H9 (cell line): ENCODE measurements at regions not wholly inside any gene's neighbourhood (a gene's known extent, or its start where the extent isn't known, plus 50 kb on each side); places are given as distances from the start of the nearest gene placed in this dataset.

Experiments
- DNase-seq: peaks from one replicate; pipeline ENCODE4 v3.0.0-alpha.2; 2017
- H2AFZ ChIP-seq: one replicate; pipeline ENCODE4 v1.6.1; 2013; ENCODE audit warnings: mild to moderate bottlenecking, low read length, control low read depth, moderate library complexity
- H2AK5ac ChIP-seq: 2 replicates; pipeline ENCODE4 v1.6.1; 2013; ENCODE audit warnings: low read length, control low read depth, mixed read lengths; ENCODE audit not compliant: insufficient read length
- H2BK120ac ChIP-seq: one replicate; pipeline ENCODE4 v1.6.1; 2013; ENCODE audit warnings: low read depth, mild to moderate bottlenecking, low read length, control low read depth, inconsistent platforms; ENCODE audit not compliant: poor library complexity, severe bottlenecking
- H2BK12ac ChIP-seq: 2 replicates; pipeline ENCODE4 v1.6.1; 2013; ENCODE audit warnings: low read length, control low read depth, mixed read lengths, low read depth; ENCODE audit not compliant: insufficient read length
- H2BK15ac ChIP-seq: 2 replicates; pipeline ENCODE4 v1.6.1; 2013; ENCODE audit warnings: low read depth, low read length, control low read depth
- H2BK20ac ChIP-seq: one replicate; pipeline ENCODE4 v1.6.1; 2013; ENCODE audit warnings: low read depth, mild to moderate bottlenecking, low read length, control low read depth, inconsistent platforms; ENCODE audit not compliant: poor library complexity, severe bottlenecking
- H2BK5ac ChIP-seq: 2 replicates; pipeline ENCODE4 v1.6.1; 2013; ENCODE audit warnings: low read length, control low read depth, mixed read lengths; ENCODE audit not compliant: insufficient read length
- H3K14ac ChIP-seq: 2 replicates; pipeline ENCODE4 v1.6.1; 2013; ENCODE audit warnings: low read length, control low read depth; ENCODE audit not compliant: insufficient read depth
- H3K18ac ChIP-seq: 2 replicates; pipeline ENCODE4 v1.6.1; 2013; ENCODE audit warnings: low read depth, mild to moderate bottlenecking, mixed read lengths, low read length, control low read depth; ENCODE audit not compliant: insufficient read length
- H3K23ac ChIP-seq: 2 replicates; pipeline ENCODE4 v1.6.1; 2013; ENCODE audit warnings: low read length, control low read depth, mixed read lengths, low read depth; ENCODE audit not compliant: insufficient read length
- H3K23me2 ChIP-seq: 2 replicates; pipeline ENCODE4 v1.6.1; 2013; ENCODE audit warnings: low read depth, mild to moderate bottlenecking, mixed read lengths, low read length, control low read depth; ENCODE audit not compliant: insufficient read length, poor library complexity, severe bottlenecking
- H3K27ac ChIP-seq: 2 replicates; pipeline ENCODE4 v1.5.1; 2013; ENCODE audit warnings: low read length, control low read depth, mixed read lengths, low read depth; ENCODE audit not compliant: insufficient read length
- H3K27me3 ChIP-seq: 2 replicates; pipeline ENCODE4 v1.6.1; 2013; ENCODE audit warnings: low read length, control low read depth, inconsistent platforms; ENCODE audit not compliant: insufficient read depth
- H3K4ac ChIP-seq: 2 replicates; pipeline ENCODE4 v1.6.1; 2013; ENCODE audit warnings: low read depth, mild to moderate bottlenecking, control low read depth, inconsistent platforms, low read length, moderate library complexity
- H3K4me1 ChIP-seq: 2 replicates; pipeline ENCODE4 v1.6.1; 2013; ENCODE audit warnings: low read length, control low read depth, inconsistent platforms; ENCODE audit not compliant: insufficient read depth
- H3K4me2 ChIP-seq: 2 replicates; pipeline ENCODE4 v1.6.1; 2013; ENCODE audit warnings: low read length, control low read depth, mixed read lengths; ENCODE audit not compliant: insufficient read length, insufficient read depth
- H3K56ac ChIP-seq: 2 replicates; pipeline ENCODE4 v1.6.1; 2013; ENCODE audit warnings: low read depth, mild to moderate bottlenecking, mixed read lengths, low read length, control low read depth; ENCODE audit not compliant: insufficient read length
- H3K79me1 ChIP-seq: 2 replicates; pipeline ENCODE4 v1.6.1; 2013; ENCODE audit warnings: low read depth, mild to moderate bottlenecking, moderate library complexity, low read length, control low read depth, inconsistent platforms; ENCODE audit not compliant: insufficient read depth, poor library complexity, severe bottlenecking
- H3K79me2 ChIP-seq: 2 replicates; pipeline ENCODE4 v1.6.1; 2013; ENCODE audit warnings: low read length, control low read depth, inconsistent platforms; ENCODE audit not compliant: insufficient read depth
- H3K9ac ChIP-seq: 2 replicates; pipeline ENCODE4 v1.6.1; 2013; ENCODE audit warnings: low read length, control low read depth, mixed read lengths; ENCODE audit not compliant: insufficient read length; ENCODE audit errors: extremely low read depth
- H3K9me3 ChIP-seq: one replicate; pipeline ENCODE4 v1.6.1; 2013; ENCODE audit warnings: low read depth, low read length, inconsistent platforms; ENCODE audit not compliant: control insufficient read depth
- H3T11ph ChIP-seq: one replicate; pipeline ENCODE4 v1.6.1; 2013; ENCODE audit warnings: mild to moderate bottlenecking, low read length, control low read depth, inconsistent platforms
- H4K20me1 ChIP-seq: one replicate; pipeline ENCODE4 v1.6.1; 2013; ENCODE audit not compliant: control insufficient read depth, insufficient read length, insufficient read depth
- H4K5ac ChIP-seq: 2 replicates; pipeline ENCODE4 v1.6.1; 2013; ENCODE audit warnings: low read depth, mild to moderate bottlenecking, mixed read lengths, low read length, control low read depth; ENCODE audit not compliant: insufficient read length
- H4K8ac ChIP-seq: replicated peaks from 2 replicates; pipeline ENCODE4 v1.6.1; 2013; ENCODE audit warnings: low read length, control low read depth, mixed read lengths, low read depth; ENCODE audit not compliant: insufficient read length
- H4K91ac ChIP-seq: 2 replicates; pipeline ENCODE4 v1.6.1; 2013; ENCODE audit warnings: low read depth, mild to moderate bottlenecking, moderate library complexity, mixed read lengths, low read length, control low read depth; ENCODE audit not compliant: insufficient read length
- H3K27ac Mint-ChIP-seq, 3 experiments: 2 replicates in 2 of 3; 3 replicates in 1 of 3; pipeline ENCODE4 v1.8.0; 2020 to 2021; ENCODE audit warnings: mixed read lengths in 3 of 3, mild to moderate bottlenecking in 1 of 3, moderate library complexity in 1 of 3
- H3K27me3 Mint-ChIP-seq: 2 replicates; pipeline ENCODE4 v1.8.0; 2021; ENCODE audit warnings: low read depth, mild to moderate bottlenecking, moderate library complexity, mixed read lengths
- H3K36me3 Mint-ChIP-seq, 3 experiments: 2 replicates in 2 of 3; 3 replicates in 1 of 3; pipeline ENCODE4 v1.8.0; 2020 to 2021; ENCODE audit warnings: low read depth in 3 of 3, mixed read lengths in 3 of 3; ENCODE audit not compliant: insufficient read depth in 1 of 3
- H3K4me1 Mint-ChIP-seq, 2 experiments: 2 replicates each; pipeline ENCODE4 v1.8.0; 2020; ENCODE audit warnings: mixed read lengths in 2 of 2
- H3K4me3 Mint-ChIP-seq, 2 experiments: 2 replicates in 1 of 2; 3 replicates in 1 of 2; pipeline ENCODE4 v1.8.0; 2020 to 2021; ENCODE audit warnings: mild to moderate bottlenecking in 2 of 2, mixed read lengths in 2 of 2, moderate library complexity in 1 of 2
- H3K9me3 Mint-ChIP-seq, 2 experiments: 2 replicates in 1 of 2; 3 replicates in 1 of 2; pipeline ENCODE4 v1.8.0; 2020; ENCODE audit warnings: mild to moderate bottlenecking in 2 of 2, mixed read lengths in 2 of 2, moderate library complexity in 1 of 2
- CTCF ChIP-seq: fragments of 200-600 bp; sonication (generic); conservative IDR thresholded peaks from 3 replicates; pipeline ENCODE4 v1.8.0; 2021; ENCODE audit warnings: antibody characterized with exemption, mild to moderate bottlenecking

DNA sequence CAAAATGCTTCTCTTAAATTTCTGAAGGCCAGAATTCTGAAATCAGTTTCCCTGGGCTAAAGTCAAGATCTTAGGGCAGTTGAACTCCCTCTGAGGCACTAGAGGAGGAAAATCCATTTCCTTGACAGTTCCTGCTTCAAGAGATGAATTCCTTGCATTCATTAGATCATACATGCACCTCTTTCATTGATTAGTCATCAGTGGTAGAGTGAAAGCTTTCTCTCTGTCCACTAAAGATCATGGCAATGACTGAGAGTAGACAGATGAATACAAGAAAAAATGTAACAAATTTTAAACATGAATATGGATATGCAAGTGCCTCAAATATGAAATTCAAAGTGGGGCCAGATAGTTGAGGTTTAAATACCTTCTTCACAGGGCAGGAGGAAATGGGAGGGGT lies 693.4 kb upstream of the TMEFF2 start:
- Histone ChIP-seq H3K4me1 (no peaks in the 10 kb centered on the region), H4K8ac (no peak overlapping the region), H3K9me3 (no peaks in the 10 kb centered on the region), H3T11ph (no peak overlapping the region), H4K91ac (no peak overlapping the region), H3K27me3 (no peaks in the 10 kb centered on the region), H3K4ac (no peak overlapping the region), H3K27ac (no peak overlapping the region), H3K23me2 (no peaks in the 10 kb centered on the region), H4K5ac (no peak overlapping the region), H3K9ac (no peak overlapping the region), H4K20me1 (no peaks in the 10 kb centered on the region), H2BK120ac (no peak overlapping the region), H3K4me2 (no peak overlapping the region), H3K14ac (no peak overlapping the region), H2BK5ac (no peak overlapping the region), H3K79me1 (no peaks in the 10 kb centered on the region), H2BK12ac (no peak overlapping the region), H3K23ac (no peak overlapping the region), H2BK20ac (no peak overlapping the region), H3K18ac (no peak overlapping the region), H3K56ac (no peak overlapping the region), H2AFZ (no peak overlapping the region), H3K79me2 (no peaks in the 10 kb centered on the region), H2AK5ac (no peak overlapping the region), H2BK15ac (no peak overlapping the region)
- no peaks in the 10 kb centered on the region for H3K9me3 Mint-ChIP-seq
- DNase-seq = no peak
- no peaks in the 10 kb centered on the region for H3K36me3 Mint-ChIP-seq
- H3K27ac Mint-ChIP-seq = no peak overlapping the region
- no peak overlapping the region for H3K4me3 Mint-ChIP-seq
- no peaks in the 10 kb centered on the region for H3K27me3 Mint-ChIP-seq
- no peaks in the 10 kb centered on the region for H3K4me1 Mint-ChIP-seq
- no peak for TF ChIP-seq CTCF
